22Rv1 (cell line): ENCODE measurements at regions not wholly inside any gene's neighbourhood (a gene's known extent, or its start where the extent isn't known, plus 50 kb on each side); places are given as distances from the start of the nearest gene placed in this dataset.

Experiments
- CTCF ChIP-seq: fragments of 450-650 bp; IDR thresholded peaks from 2 replicates; pipeline ENCODE4 v1.5.1; 2017; ENCODE audit warnings: mild to moderate bottlenecking
- ZFX ChIP-seq: fragments of 450-650 bp; IDR thresholded peaks from 2 replicates; pipeline ENCODE4 v1.6.1; 2017; ENCODE audit warnings: antibody characterized with exemption, borderline replicate concordance

DNA sequence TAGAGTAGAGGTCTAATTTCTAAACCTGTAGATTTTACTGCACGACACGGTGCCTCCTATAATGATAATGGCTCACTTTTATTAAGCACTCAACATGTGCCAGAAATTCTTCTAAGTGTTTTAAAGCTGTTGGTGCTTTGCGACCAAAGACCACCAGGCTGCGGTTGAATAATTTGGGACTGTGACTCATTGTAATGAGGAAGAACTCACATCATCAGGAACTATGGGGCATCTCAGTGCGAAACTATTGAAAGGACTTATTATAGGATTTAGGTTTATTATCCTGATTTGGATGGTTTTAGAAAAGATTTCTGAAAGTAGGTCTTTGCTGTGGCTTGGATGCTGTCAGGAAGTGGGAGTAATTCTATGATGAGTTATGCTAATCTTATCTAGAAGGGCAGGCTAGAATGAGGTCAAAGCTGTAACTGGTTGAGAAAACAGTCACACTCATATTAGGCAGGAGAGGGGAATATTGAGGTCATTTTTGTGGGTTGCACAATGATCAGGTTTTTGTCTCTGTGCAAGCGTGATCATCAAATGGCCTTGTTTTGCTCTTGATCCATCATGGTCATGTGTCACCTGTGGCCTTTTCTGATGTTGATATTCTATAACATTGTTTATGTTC, 266.8 kb downstream of the PCDH20 start:
- no peak for TF ChIP-seq CTCF
- no peak for TF ChIP-seq ZFX
